ENCODE measurements at regions not wholly inside any gene's neighbourhood (a gene's known extent, or its start where the extent isn't known, plus 50 kb on each side); places are given as distances from the start of the nearest gene placed in this dataset.

- TF ChIP-seq CTCF (IDR thresholded peaks at IDR 0.05) (no peak), POLR2A (IDR thresholded peaks at IDR 0.05) (no peak)
These were observed 159.4 kb downstream of the PIK3R1 start for GRCh38 chr5:68374796-68375518.
